ENCODE measurements at regions not wholly inside any gene's neighbourhood (a gene's known extent, or its start where the extent isn't known, plus 50 kb on each side); places are given as distances from the start of the nearest gene placed in this dataset.
"Not testable (repeated sequence)": the region's sequence is repeated elsewhere in the genome, so short reads cannot be mapped to it uniquely, and the experiment has no call there.

- Mint-ChIP-seq H3K27ac (no peak overlapping the region), H3K27me3 (peaks cover 15% of the 10 kb centered on the region), H3K36me3 (no peaks in the 10 kb centered on the region), H3K9me3 (no peaks in the 10 kb centered on the region), H3K4me3 (no peak overlapping the region), H3K4me1 (no peaks in the 10 kb centered on the region)
- DNase-seq (ENCODE audit: low spot score in 2 of 2) (peak in 1 of 2 donors; percentile 4), ATAC-seq (ENCODE audit: low read depth) (no peak)
Measured at GRCh38 chr1:30371888-30372791, 351.2 kb downstream of the MATN1 start.

DNA sequence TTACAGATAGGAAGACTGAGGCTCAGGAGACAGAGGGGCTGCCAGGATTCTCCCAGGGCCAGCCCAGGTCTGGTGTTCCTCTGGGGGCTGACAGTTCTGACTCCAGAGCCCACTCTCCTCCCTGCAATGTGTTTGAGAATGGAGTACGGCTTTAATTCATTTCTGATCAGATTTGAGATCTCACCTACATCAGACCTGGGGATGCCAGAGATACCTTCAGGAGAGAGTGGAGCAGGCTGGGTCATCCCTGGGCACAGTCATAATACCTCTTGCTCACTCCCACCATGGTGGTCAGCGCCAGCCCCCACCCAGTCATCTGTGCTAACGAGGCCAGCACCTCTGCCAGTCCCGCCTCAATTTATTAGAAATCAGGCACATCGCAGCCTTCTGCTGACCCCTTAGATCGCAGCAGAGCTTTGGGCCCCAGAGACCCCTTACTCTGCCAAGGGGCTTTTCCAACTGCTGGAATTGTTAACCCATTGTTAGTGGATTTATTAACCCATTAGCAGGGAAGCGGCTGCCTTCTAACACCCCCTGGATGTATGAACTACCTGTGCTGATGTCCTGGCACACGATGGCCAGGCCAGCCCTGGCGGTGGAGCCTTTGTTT lies 352.1 kb downstream of the MATN1 start:
- H3K27me3 Mint-ChIP-seq: peaks cover 15% of the 10 kb centered on the region
- H3K27ac Mint-ChIP-seq: no peak overlapping the region
- H3K4me3 Mint-ChIP-seq: no peak overlapping the region
- H3K9me3 Mint-ChIP-seq: no peaks in the 10 kb centered on the region
- no peaks in the 10 kb centered on the region for H3K4me1 Mint-ChIP-seq
- H3K36me3 Mint-ChIP-seq: no peaks in the 10 kb centered on the region
- DNase-seq (ENCODE audit: low spot score in 2 of 2): peak in 1 of 2 donors; percentile 4
- no peak for ATAC-seq (ENCODE audit: low read depth)

GRCh38 chr1:30368651-30369240 lies 354.6 kb downstream of the MATN1 start:
- H3K9me3 Mint-ChIP-seq: no peaks in the 10 kb centered on the region
- H3K4me1 Mint-ChIP-seq: no peaks in the 10 kb centered on the region
- no peak overlapping the region for H3K4me3 Mint-ChIP-seq
- DNase-seq (ENCODE audit: low spot score in 2 of 2) (peak in 1 of 2 donors; percentile 1), ATAC-seq (ENCODE audit: low read depth) (no peak)
- H3K27me3 Mint-ChIP-seq: peaks cover 10% of the 10 kb centered on the region
- no peaks in the 10 kb centered on the region for H3K36me3 Mint-ChIP-seq
- no peak overlapping the region for H3K27ac Mint-ChIP-seq

GRCh38 chr1:30366911-30367310 lies 356.5 kb downstream of the MATN1 start:
- H3K9me3 Mint-ChIP-seq: no peaks in the 10 kb centered on the region
- DNase-seq (ENCODE audit: low spot score in 2 of 2): no peak
- H3K36me3 Mint-ChIP-seq: no peaks in the 10 kb centered on the region
- no peak overlapping the region for H3K27ac Mint-ChIP-seq
- ATAC-seq (ENCODE audit: low read depth): no peak
- H3K4me1 Mint-ChIP-seq: no peaks in the 10 kb centered on the region
- no peak overlapping the region for H3K4me3 Mint-ChIP-seq
- peaks cover 19% of the 10 kb centered on the region for H3K27me3 Mint-ChIP-seq

DNA sequence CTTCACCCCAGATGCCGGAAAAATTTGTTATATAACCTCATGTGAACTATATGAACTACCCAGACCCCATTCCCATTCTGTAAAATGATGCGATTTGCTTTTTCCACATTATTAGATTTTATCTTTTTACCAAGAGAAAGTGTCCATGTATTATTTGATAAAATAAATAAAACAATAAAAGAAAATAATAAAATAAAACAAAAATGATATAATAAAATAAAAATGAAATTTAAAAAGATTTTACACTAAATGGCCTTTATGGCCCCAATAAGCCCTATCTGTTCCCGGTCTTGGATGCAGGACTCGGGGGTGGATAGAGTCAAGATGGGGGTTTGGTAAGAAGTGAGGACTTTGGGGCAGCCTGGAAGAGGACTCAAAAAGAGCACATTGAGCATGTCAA lies 357.2 kb downstream of the MATN1 start:
- Mint-ChIP-seq H3K36me3 (no peaks in the 10 kb centered on the region), H3K9me3 (no peaks in the 10 kb centered on the region), H3K4me1 (no peaks in the 10 kb centered on the region), H3K27me3 (peaks cover 19% of the 10 kb centered on the region), H3K27ac (no peak overlapping the region), H3K4me3 (no peak overlapping the region)
- no peak for DNase-seq (ENCODE audit: low spot score in 2 of 2)
- no peak for ATAC-seq (ENCODE audit: low read depth)

DNA sequence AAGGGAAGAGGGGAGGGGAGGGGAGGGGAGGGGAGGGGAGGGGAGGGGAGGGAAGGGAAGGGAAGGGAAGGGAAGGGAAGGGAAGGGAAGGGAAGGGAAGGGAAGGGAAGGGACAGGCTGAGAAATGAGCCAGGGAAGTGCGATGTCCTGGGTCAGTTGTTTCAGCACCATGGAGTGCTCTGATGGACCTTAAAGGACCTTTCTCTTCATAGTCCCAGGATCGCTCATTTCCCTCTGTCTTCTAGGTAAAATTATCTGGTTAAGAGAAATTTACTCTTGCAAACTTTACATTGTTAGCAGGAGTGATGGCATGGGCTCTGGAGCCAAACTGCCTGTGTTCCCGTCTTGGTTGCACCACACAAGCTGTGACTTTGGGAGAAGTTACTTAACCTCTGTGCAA lies 357.8 kb downstream of the MATN1 start:
- ATAC-seq (ENCODE audit: low read depth) (no peak), DNase-seq (ENCODE audit: low spot score in 2 of 2) (no peak)
- no peaks in the 10 kb centered on the region for H3K9me3 Mint-ChIP-seq
- H3K27ac Mint-ChIP-seq: no peak overlapping the region
- H3K36me3 Mint-ChIP-seq: no peaks in the 10 kb centered on the region
- H3K27me3 Mint-ChIP-seq: peaks cover 19% of the 10 kb centered on the region
- H3K4me1 Mint-ChIP-seq: no peaks in the 10 kb centered on the region
- H3K4me3 Mint-ChIP-seq: no peak overlapping the region

- DNase-seq (ENCODE audit: low spot score in 2 of 2): no peak
- no peak for ATAC-seq (ENCODE audit: low read depth)
- Mint-ChIP-seq H3K4me1 (no peaks in the 10 kb centered on the region), H3K27me3 (peaks cover 22% of the 10 kb centered on the region), H3K9me3 (no peaks in the 10 kb centered on the region), H3K36me3 (no peaks in the 10 kb centered on the region), H3K27ac (no peak overlapping the region), H3K4me3 (no peak overlapping the region)
Measured at GRCh38 chr1:30363031-30363430, 360.4 kb downstream of the MATN1 start.

DNA sequence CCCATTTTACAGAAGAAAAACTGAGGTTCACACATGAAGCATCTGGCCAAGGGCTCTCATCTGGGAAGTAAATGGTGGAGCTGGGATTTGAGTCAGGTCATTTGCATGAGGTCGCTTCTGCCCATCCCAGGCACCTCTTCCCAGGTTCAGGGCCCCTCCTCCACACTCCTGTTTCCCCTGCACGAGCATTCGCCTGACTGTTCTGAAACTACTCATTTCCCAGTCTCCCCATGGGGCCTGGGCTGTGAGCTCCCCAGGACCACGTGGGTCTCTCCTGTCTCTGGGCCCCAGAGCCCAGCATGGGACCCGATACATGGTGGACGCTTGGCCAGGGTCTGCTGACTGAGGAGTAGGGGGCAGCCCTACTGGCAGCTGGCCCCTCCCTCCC lies 360.8 kb downstream of the MATN1 start:
- Mint-ChIP-seq H3K9me3 (no peaks in the 10 kb centered on the region), H3K4me3 (no peak overlapping the region), H3K27me3 (peaks cover 20% of the 10 kb centered on the region), H3K36me3 (no peaks in the 10 kb centered on the region), H3K4me1 (no peaks in the 10 kb centered on the region), H3K27ac (no peak overlapping the region)
- ATAC-seq (ENCODE audit: low read depth): no peak
- DNase-seq (ENCODE audit: low spot score in 2 of 2): no peak

DNA sequence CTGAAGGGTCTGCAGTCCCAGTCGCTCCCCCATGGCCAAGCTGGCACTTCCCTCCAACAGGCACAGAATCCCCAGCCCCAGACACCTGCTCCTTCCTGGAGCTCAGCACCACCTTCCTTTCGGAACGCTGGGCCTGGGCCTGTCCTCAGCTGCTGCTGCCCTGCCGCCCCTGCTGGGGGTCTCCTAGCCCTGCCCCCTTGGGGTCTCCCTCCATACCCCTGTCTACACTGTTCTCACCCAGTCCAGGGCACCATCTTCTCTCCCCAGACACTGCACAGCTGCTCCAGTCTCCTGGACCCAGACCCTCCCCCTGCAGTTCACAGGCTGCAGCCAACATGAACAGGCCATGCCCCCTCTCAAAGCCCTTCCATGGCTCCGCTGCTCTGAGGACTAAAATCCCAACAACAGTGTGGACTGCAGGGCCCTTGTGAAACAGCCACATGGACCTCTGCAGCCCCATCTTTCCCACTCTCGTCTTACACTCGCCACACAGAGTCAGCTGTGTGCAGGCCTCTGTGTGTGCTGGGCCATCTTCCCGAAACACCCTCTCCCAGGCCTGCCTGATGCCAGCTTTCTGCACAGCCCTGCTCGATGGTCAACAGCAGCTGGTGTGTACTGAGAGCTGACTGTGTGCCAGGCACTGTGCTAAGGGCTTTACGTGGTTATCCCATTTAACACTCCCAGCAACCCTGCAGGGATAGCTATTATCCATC lies 361.3 kb downstream of the MATN1 start:
- peaks cover 20% of the 10 kb centered on the region for H3K27me3 Mint-ChIP-seq
- DNase-seq (ENCODE audit: low spot score in 2 of 2); ATAC-seq (ENCODE audit: low read depth); H3K4me1 Mint-ChIP-seq; H3K4me3 Mint-ChIP-seq; H3K36me3 Mint-ChIP-seq; H3K27ac Mint-ChIP-seq; H3K9me3 Mint-ChIP-seq: not testable (repeated sequence)

- Mint-ChIP-seq H3K4me1 (no peaks in the 10 kb centered on the region), H3K27ac (no peak overlapping the region), H3K4me3 (no peak overlapping the region), H3K36me3 (no peaks in the 10 kb centered on the region), H3K9me3 (no peaks in the 10 kb centered on the region), H3K27me3 (peaks cover 15% of the 10 kb centered on the region)
- ATAC-seq (ENCODE audit: low read depth): no peak
- DNase-seq (ENCODE audit: low spot score in 2 of 2): no peak
Measured at GRCh38 chr1:30360753-30361152, 362.6 kb downstream of the MATN1 start.

DNA sequence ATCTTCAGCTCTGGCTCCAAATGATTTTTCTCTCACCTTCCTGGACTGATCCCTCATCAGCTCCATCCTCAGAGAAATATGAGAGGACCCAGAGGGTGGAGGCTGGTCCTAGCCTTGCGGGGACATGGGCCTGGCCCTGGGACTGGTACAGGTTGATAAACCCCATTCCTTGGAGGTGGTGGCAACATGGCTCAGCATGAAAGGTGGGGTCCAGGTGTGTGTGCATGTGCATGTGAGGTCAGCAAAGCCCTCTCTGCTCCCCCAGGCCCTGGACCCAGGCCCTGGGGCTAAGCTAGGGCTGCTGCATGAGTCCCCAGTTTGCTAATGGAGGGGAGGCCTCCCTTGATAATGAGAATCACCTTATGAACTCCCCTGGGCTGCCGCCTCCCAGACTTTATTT lies 363.1 kb downstream of the MATN1 start:
- Mint-ChIP-seq H3K27ac (no peak overlapping the region), H3K27me3 (peaks cover 16% of the 10 kb centered on the region), H3K4me3 (no peak overlapping the region), H3K4me1 (no peaks in the 10 kb centered on the region), H3K9me3 (no peaks in the 10 kb centered on the region), H3K36me3 (no peaks in the 10 kb centered on the region)
- DNase-seq (ENCODE audit: low spot score in 2 of 2) (no peak), ATAC-seq (ENCODE audit: low read depth) (no peak)

DNA sequence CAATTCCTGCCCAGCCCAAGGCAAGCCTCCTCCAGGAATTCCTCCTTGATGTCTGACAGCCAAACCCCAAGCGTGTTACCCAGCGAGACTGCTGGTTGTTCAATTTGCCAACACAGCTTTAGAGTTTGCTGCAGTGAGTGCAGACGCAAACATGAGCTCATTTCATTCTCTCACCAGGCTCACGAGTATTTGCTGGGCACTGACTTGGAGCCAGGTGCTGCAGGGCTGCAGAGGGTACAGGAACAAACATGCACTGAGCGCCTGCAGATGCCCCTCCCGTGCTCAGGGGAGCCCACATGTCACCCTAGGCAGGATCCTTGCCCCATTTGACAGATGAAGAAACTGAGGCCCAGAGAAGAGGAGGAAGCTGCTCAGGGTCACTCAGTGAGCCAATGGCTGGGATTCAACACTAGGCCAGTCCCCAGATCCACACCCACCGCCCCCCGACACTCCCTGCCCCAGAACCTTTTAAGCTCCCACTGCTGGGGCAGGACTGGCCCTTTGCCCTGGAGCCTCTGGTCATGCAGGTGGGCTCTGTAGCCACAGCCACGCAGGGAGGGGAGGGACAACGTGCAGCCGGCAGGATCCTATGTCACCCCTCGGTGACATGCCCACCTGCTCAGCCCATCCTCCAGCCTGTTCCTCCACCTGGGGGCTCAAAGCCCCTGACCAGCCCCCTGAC lies 363.7 kb downstream of the MATN1 start:
- ATAC-seq (ENCODE audit: low read depth): no peak
- Mint-ChIP-seq H3K36me3 (no peaks in the 10 kb centered on the region), H3K27me3 (peaks cover 20% of the 10 kb centered on the region), H3K9me3 (no peaks in the 10 kb centered on the region), H3K4me3 (no peak overlapping the region), H3K4me1 (no peaks in the 10 kb centered on the region), H3K27ac (no peak overlapping the region)
- no peak for DNase-seq (ENCODE audit: low spot score in 2 of 2)

DNA sequence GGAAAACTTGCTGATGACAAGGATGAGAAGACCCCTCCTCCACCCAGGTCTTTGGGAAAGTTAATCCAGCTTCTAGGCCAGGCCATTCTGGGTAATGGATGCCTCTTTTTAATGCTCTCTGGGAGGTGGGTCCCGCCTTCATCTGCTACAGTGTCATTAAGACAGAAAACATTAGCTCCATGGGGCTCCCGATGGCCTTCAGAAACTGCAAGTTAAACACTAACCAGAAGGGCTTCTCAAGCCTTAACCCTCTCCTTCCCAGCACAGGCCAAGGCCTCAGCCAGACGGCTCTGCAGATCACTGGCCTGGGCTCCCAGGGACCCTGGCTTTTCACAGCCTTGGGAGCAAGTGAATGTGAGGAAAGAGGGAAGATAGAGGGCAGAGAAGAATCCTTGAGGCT lies 364.9 kb downstream of the MATN1 start:
- H3K36me3 Mint-ChIP-seq: no peaks in the 10 kb centered on the region
- H3K4me3 Mint-ChIP-seq: no peak overlapping the region
- ATAC-seq (ENCODE audit: low read depth): no peak
- H3K4me1 Mint-ChIP-seq: no peaks in the 10 kb centered on the region
- H3K27me3 Mint-ChIP-seq: peaks cover 22% of the 10 kb centered on the region
- no peak for DNase-seq (ENCODE audit: low spot score in 2 of 2)
- H3K9me3 Mint-ChIP-seq: no peaks in the 10 kb centered on the region
- no peak overlapping the region for H3K27ac Mint-ChIP-seq

Measured in memory B cell (primary cell).